ENCODE measurements at regions not wholly inside any gene's neighbourhood (a gene's known extent, or its start where the extent isn't known, plus 50 kb on each side); places are given as distances from the start of the nearest gene placed in this dataset.
"Not testable (repeated sequence)": the region's sequence is repeated elsewhere in the genome, so short reads cannot be mapped to it uniquely, and the experiment has no call there.

DNA sequence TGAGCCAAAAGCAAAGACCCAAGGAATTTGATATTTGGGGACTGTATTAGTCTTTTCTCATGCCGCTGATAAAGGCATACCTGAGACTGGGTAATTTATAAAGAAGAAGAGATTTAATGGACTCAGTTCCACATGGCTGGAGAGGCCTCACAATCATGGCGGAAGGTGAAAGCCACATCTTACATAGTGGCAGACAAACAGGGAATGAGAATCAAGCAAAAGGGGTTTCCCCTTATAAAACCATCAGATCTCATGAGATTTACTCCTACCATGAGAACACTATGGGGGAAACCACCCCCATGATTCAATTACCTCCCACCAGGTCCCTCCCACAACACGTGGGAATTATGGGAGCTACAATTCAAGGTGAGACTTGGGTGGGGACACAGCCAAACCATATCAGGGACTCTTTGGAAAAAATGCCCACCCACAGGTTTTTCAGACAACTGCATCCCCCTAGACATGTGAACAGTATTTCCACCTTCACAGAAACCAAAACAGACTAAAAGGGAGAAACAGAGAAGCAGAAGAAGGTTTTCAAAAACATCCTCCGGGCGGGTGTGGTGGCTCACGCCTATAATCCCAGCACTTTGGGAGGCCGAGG, 482.1 kb upstream of the PROK2 start:
- not testable (repeated sequence) for DNase-seq

GRCh38 chr3:72266016-72266370, 481.0 kb upstream of the PROK2 start:
- DNase-seq: no peak

DNA sequence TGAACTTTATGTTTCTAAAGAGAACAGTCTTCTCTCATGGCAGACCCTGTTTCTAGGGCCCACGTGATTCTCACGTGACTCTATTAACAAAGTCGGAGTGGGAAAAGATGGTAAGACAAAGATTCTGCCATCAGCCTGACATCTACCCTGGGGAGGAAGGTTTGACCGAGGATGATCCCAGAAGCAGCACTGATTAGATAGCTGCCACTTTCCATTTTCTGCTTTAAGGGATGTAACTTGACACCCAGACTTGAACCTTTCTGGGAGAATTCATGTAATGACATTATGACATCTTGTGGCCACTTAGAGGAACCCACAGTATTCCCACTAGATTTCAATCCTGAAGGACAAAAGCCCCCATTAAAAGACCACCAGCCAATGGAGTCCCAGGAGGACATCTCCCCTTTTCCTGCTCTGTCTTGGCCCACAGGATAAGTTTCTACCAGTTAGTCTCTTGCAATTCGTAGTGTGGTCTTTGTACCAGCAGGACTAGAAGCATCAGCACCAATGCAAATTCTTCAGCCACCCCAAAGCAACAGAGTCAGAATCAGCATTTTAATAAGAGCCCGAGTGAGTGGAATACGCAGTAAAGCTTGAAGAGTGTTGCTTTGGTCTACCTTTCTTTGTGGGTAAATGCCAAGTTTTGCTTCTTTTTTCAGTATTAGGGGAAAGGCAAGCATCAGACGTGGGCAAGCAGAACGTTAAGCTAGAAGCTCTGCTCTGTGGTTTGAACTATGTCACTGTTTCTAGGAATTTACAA, 480.5 kb upstream of the PROK2 start:
- no peak for DNase-seq

DNA sequence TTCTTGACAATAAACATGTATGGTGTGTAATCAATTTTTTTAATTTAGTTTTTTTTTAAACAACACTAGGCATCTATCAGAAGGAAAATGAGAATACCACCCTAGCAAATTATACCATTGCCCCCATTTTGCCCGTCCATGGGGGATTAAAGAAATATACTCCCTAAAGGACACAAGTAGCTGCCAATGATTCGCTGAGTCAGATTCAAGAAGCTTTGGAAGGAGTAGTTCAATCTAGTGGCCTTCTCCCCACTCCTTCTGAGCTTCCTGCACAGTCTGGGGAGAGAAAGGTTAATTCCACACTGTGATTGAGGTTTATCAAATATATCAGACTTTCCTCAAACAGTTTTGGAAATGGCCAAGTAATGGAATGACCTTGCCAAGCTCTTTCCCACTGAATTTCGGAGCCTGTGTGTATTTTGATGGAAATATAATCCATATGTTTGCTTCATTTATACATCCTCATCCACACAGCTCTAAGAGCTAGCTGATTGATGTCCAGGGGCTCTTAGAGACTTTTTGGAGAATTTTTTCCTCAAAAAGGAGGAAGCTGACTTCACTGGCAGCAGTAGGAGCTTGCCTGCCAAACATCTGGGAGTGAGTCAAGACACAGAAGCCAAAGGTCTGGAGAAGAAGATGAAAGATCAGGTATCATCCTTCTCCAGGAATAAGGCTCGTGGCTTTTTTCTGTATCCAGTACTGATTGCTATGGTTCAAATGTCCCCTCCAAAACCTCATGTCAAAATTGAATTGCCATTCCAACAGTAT, 478.5 kb upstream of the PROK2 start:
- no peak for DNase-seq

- DNase-seq: no peak
These were observed 477.8 kb upstream of the PROK2 start for GRCh38 chr3:72262736-72263135.

- no peak for DNase-seq
These were observed 476.9 kb upstream of the PROK2 start for GRCh38 chr3:72261566-72262564.

DNA sequence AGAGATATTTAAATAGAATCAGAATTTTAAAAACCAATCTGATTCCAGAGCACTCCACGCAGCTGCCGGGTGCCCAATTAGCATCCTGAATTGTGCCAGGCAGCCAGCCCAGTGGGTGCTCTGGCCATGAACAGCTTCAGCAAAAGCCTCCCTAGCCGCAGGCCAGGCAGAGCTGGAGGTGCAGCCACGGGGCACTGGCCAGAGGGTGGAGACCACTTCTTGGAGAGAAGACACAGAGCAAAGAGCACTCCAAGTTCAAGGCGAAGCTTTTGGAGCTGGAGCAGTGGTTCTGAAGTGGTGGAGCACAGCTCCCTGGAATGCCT, 475.6 kb upstream of the PROK2 start:
- DNase-seq: no peak

- DNase-seq: no peak
These were observed 475.0 kb upstream of the PROK2 start for GRCh38 chr3:72259755-72260587.

DNA sequence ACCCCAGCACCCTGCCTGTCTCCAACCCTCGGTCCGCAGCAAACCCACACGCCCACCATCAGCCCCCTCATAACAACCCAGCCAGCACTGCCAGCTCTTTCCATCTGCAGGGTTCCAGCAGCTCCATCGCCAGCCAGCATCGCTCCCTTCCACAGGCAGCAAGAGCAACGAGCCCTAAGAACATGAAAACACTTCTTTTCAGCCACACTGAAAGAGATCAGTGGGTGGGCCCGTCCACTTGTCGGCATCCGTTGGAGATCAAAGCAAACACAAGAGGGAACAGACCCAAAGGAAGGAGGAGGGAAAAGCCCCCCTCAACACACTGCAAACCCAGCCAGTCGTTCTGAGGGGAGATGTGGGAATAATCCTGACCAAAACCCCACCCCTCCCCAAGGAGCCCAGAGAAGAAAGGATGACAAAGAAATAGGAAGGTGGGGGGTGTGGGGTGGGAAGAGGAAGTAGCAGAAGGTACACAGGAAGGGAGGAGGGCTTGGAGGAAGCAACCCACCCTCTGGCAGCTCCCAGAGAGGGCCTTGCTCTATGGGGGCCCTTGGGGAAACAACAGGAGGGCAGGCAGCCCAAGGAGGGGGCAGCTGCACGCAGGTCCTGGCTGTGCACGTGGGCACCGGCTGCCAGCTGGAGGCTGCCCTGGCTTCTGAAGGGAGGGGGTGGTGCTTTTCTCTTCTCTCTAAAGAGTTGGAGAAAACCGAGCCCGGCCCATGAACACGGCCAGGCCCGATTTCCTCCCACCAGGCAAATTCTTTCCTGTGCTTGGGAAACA, 473.6 kb upstream of the PROK2 start:
- DNase-seq: no peak

DNA sequence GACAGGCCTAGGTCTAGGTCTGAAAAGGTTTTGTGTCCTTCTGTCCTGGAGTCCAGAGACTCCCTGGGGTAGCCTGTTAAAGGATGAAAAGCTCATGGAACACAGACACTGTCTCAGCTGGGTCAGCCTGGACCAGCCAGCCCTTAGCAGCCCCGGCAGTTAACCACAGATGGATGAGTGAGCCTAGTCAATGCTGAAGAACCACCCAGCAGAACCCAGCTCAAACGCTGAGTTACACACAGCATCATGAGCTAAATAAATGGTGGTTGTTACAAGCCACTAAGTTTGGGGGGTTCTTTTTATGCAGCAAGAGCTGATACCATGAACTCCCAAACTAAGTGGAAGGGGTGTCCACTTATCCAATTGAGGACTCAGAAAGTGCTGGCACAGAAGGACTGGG, 472.8 kb upstream of the PROK2 start:
- no peak for DNase-seq

DNA sequence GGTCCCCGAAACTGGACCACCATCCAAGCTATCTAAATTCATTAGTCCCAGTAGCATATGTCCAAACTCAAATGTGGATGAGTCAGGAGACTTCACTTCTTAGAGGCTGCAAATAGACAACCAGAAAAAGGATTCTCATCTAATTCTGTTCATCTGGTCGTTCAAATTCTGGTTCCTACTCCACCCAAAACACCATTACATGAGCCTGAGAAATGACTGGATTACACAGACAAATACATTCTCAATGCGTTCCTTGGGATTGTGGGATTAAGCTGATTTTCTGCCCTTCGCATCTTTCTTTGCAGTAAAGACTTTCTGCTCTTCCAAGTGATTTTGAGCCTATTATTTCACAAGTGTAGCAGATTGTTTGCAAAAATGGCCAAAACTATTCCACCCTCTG, 472.3 kb upstream of the PROK2 start:
- no peak for DNase-seq

- DNase-seq: no peak
These were observed 471.8 kb upstream of the PROK2 start for GRCh38 chr3:72256716-72257115.

DNA sequence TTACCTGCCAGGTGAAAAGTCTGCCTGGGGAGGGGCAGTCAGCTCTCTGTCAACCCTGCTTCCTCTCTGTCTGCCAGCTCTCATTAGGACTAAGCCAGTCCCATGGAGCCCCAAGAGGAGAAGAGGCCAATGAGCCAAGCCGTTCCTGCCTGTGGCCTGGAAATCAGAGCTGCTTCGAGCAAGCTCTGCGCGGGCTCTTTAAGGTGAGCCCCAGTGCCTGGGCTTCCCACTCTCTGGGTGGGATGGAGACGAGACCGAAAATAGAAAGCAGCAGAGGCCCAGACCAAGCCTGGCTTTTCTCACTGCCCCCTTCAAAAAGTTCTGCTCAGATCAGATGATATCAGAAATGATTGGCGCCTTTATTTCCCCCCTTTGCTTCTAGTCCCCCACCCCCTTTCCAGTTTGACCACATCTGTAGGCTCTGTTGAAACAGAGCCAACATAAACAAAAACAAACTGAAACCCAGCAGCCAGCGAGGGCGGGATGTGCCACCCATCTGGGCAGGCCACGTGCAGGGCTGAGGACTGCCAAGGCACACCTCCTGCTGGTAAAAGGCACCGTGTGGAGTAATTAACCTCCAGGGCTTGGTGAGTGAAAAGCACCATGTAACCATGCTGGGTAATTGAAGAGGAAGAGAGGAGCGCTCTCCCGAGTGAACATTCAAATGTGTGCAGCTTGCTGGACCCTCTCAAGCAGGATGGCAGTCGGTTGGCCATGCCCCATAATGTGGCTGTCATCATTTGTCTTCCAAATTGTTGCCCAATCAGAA, 471.0 kb upstream of the PROK2 start:
- DNase-seq: no peak

- no peak for DNase-seq
These were observed 470.2 kb upstream of the PROK2 start for GRCh38 chr3:72255191-72255590.

GRCh38 chr3:72254483-72254882, 469.5 kb upstream of the PROK2 start:
- no peak for DNase-seq

- no peak for DNase-seq
These were observed 465.8 kb upstream of the PROK2 start for GRCh38 chr3:72250725-72251124.

GRCh38 chr3:72248869-72249268, 463.9 kb upstream of the PROK2 start:
- no peak for DNase-seq

DNA sequence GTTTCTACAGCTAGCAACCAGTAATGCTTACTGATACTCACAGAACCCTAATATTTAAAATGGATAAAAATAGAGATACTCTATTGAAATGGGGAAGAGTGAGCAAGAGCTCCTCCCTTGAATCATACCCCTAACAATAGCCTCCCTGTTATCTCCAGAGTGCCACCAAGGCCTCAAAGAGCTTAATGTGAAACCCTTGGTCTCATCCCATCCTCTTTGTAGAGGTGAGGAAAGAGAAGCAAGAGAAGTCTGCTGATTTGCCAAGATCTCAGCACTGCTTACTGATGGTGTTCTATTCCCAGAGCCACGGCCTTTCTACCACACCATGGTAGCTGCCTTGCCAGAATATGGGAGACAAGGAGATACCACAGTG, 463.4 kb upstream of the PROK2 start:
- DNase-seq: no peak

DNA sequence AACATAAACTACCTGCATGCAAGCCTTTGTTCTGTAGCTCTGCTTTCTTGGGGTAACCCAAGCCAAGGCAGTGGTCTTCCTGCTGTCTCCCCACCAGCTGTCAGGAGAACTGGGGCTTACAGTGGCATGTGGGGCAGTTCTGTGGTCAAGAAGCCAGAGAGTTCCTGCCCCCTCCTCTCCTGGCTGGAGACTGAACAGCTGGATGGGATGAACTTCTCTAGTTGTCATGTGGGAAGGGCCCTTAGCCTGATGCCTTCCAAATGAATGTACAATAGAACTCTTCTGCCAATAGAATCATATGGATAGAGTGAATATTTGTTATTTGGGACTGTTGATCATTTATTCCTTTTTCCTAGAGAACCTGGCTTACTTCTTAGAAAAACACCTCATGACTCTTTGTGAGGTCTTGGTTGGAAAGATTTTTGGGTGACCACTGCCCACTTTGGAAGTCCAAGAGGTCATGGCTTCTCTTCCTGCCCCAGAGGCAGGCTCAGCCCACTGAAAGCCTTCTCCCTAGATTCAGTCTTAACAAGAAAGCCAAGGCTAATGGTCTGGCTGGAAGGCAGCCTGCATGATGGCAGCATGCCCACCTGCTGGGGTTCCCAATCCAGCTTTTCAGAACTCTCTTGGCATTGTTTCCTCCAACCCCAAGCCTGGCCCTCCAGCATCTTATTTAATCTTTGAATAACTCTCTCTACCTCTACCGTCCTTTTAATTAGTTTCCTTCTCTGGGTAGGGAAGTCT, 462.9 kb upstream of the PROK2 start:
- DNase-seq: no peak

DNA sequence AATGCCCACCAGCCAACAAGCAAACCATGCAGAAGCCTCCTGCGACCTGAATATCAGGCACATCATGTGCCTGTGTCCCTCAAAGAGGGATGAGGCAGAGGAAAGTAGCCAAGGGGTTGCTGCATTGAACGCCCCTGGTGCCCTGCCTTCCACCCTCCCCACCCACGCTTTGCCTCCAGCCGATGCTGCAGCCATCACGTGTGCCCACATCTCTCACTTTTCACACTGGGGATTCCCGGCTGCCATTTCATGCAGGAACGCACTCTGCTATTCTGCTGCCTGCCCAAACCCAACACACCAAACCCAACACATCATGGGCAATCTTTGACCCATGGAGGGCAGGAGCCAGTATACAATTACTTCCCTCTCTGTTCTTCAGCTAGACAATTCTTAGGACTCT, 462.2 kb upstream of the PROK2 start:
- DNase-seq: no peak

All from SHP77 treated with DMSO at 0.1 percent for 48 hours (cell line).